K562 (cell line): ENCODE measurements at regions not wholly inside any gene's neighbourhood (a gene's known extent, or its start where the extent isn't known, plus 50 kb on each side); places are given as distances from the start of the nearest gene placed in this dataset.

Source experiments
- ATAC-seq: fragments of 200-7000 bp; cut with Tn5 transposase; 3 replicates; pipeline ENCODE4 v1.9.1; 2020; ENCODE audit warnings: moderate library complexity
- BruUV-seq: library from RNA; stranded (reverse); fragments of 400-500 nt; replicated peaks from 2 replicates; lab custom pipeline; 2021; lab: Mats Ljungman, UMichigan
- CTCF ChIA-PET: fragments of 300-600 bp; formaldehyde crosslinking; extraction: SDS; loops from one replicate; lab custom pipeline; 2021; ENCODE audit warnings: low intra/inter-chr PET ratio; lab: Yijun Ruan, JAX
- POLR2A ChIA-PET: fragments of 300-600, 350-650 bp; sonication (Branson Sonifier 250); formaldehyde crosslinking; extraction: SDS; loops from one replicate; lab custom pipeline; 2021; ENCODE audit warnings: antibody characterized with exemption, inconsistent platforms; lab: Yijun Ruan, JAX
- DNase-seq, 4 experiments: peaks; one replicate each; pipeline versions ENCODE4 v3.0.0 to v3.0.0-alpha.2; 2011 to 2018; ENCODE audit warnings: low spot score in 3 of 4, mixed read lengths in 3 of 4; ENCODE audit errors: extremely low read depth in 1 of 4
- FAIRE-seq: peaks from 2 replicates; lab custom pipeline; 2011; peaks lifted over from hg19 to GRCh38; lab: Jason Lieb, UNC
- H2AFZ ChIP-seq: 2 replicates; pipeline ENCODE4 v1.6.0; 2011; ENCODE audit warnings: low read depth, low read length, control low read depth, inconsistent platforms
- H3K27ac ChIP-seq: fragments of 200-600 bp; 3 replicates; pipeline ENCODE4 v1.8.0; 2011; ENCODE audit warnings: low read depth, mild to moderate bottlenecking, control low read depth, inconsistent platforms, low read length, moderate library complexity, mixed read lengths; ENCODE audit errors: extremely low read depth
- H3K27me3 ChIP-seq, 2 experiments: fragments of 300-600 bp in 1 of 2; 2 replicates in 1 of 2; 3 replicates in 1 of 2; pipeline versions ENCODE4 v1.6.0 to v1.8.0; 2011; ENCODE audit warnings: inconsistent platforms in 2 of 2, low read length in 2 of 2, mild to moderate bottlenecking in 1 of 2, mixed read lengths in 1 of 2, moderate library complexity in 1 of 2; ENCODE audit not compliant: control insufficient read depth in 2 of 2, insufficient read depth in 2 of 2
- H3K36me3 ChIP-seq: fragments of 300-600 bp; 3 replicates; pipeline ENCODE4 v1.8.0; 2011; ENCODE audit warnings: mild to moderate bottlenecking, low read length, inconsistent platforms; ENCODE audit not compliant: control insufficient read depth, insufficient read depth
- H3K4me1 ChIP-seq, 2 experiments: fragments of 200-600 bp in 1 of 2; replicated peaks in 1 of 2; 2 replicates in 1 of 2; 3 replicates in 1 of 2; pipeline versions ENCODE4 v1.5.1 to v1.8.0; 2011; ENCODE audit warnings: inconsistent platforms in 2 of 2, low read length in 2 of 2, mild to moderate bottlenecking in 1 of 2, mixed read lengths in 1 of 2, moderate library complexity in 1 of 2; ENCODE audit not compliant: control insufficient read depth in 2 of 2, insufficient read depth in 2 of 2
- H3K4me2 ChIP-seq: 2 replicates; pipeline ENCODE4 v1.6.1; 2011; ENCODE audit warnings: low read length, control low read depth, inconsistent platforms, mixed read lengths; ENCODE audit not compliant: insufficient read depth
- H3K4me3 ChIP-seq: fragments of 200-600 bp; sonication (generic), shearing (Covaris generic); 2 replicates; pipeline ENCODE4 v1.5.1; 2016; ENCODE audit warnings: control low read depth, inconsistent platforms
- H3K79me2 ChIP-seq: fragments of 200-600 bp; 3 replicates; pipeline ENCODE4 v1.8.0; 2011; ENCODE audit warnings: low read length, inconsistent platforms; ENCODE audit not compliant: control insufficient read depth, insufficient read depth
- H3K9ac ChIP-seq, 2 experiments: 2 replicates each; pipeline versions ENCODE4 v1.6.0 to v1.6.1; 2011; ENCODE audit warnings: low read depth in 2 of 2, low read length in 2 of 2, control low read depth in 1 of 2, inconsistent platforms in 1 of 2, mild to moderate bottlenecking in 1 of 2, mixed read lengths in 1 of 2; ENCODE audit not compliant: insufficient read depth in 1 of 2
- H3K9me1 ChIP-seq: one replicate; pipeline ENCODE4 v1.6.0; 2011; ENCODE audit warnings: inconsistent platforms, mild to moderate bottlenecking, low read length, moderate library complexity; ENCODE audit not compliant: control insufficient read depth, insufficient read depth
- H3K9me3 ChIP-seq: replicated peaks from 2 replicates; pipeline ENCODE4 v1.5.1; 2011; ENCODE audit warnings: low read depth, low read length, inconsistent platforms; ENCODE audit not compliant: control insufficient read depth, insufficient read depth
- H4K20me1 ChIP-seq: replicated peaks from 2 replicates; pipeline ENCODE4 v1.6.1; 2011; ENCODE audit warnings: low read length, inconsistent platforms, mixed read lengths; ENCODE audit not compliant: control insufficient read depth, insufficient read depth
- BMI1 ChIP-seq: fragments of 150-350 bp; IDR thresholded peaks from 2 replicates; pipeline ENCODE4 v1.6.1; 2014; ENCODE audit warnings: low read length
- CCAR2 ChIP-seq: fragments of 200-400 bp; formaldehyde crosslinking; IDR thresholded peaks from 2 replicates; pipeline ENCODE4 v1.6.1; 2017; ENCODE audit warnings: mild to moderate bottlenecking, low read depth, low read length
- CXXC5 ChIP-seq: fragments of 250-450 bp; sonication (Bioruptor Pico); IDR thresholded peaks from 2 replicates; pipeline ENCODE4 v1.8.0; 2022; ENCODE audit warnings: inconsistent platforms, mild to moderate bottlenecking, moderate library complexity
- ETS2 ChIP-seq: IDR thresholded peaks from 2 replicates; pipeline ENCODE4 v1.6.1; 2016; ENCODE audit warnings: borderline replicate concordance, missing genetic modification characterization, mild to moderate bottlenecking, moderate library complexity, missing compliant biosample characterization; ENCODE audit not compliant: poor library complexity, severe bottlenecking
- FUS ChIP-seq: fragments of 200-400 bp; formaldehyde crosslinking; optimal IDR thresholded peaks from 2 replicates; pipeline ENCODE3; 2017; ENCODE audit warnings: low read depth, low read length
- HEY1 ChIP-seq: fragments of 250-450 bp; sonication (Bioruptor Pico); IDR thresholded peaks from 2 replicates; pipeline ENCODE4 v1.5.0; 2020; ENCODE audit warnings: mild to moderate bottlenecking, moderate library complexity, borderline replicate concordance
- HNRNPK ChIP-seq: fragments of 200-400 bp; formaldehyde crosslinking; IDR thresholded peaks from one replicate; pipeline ENCODE4 v1.6.1; 2018; ENCODE audit warnings: mild to moderate bottlenecking, low read depth, low read length; ENCODE audit not compliant: poor library complexity, severe bottlenecking
- IFI16 ChIP-seq: fragments of 250-450 bp; sonication (Bioruptor Pico); IDR thresholded peaks from 2 replicates; pipeline ENCODE4 v2.1.2; 2022; ENCODE audit warnings: mild to moderate bottlenecking, inconsistent platforms
- LARP7 ChIP-seq: fragments of 450-650 bp; IDR thresholded peaks from 2 replicates; pipeline ENCODE4 v1.6.1; 2016
- NFATC3 ChIP-seq: fragments of 450-650 bp; IDR thresholded peaks from 2 replicates; pipeline ENCODE4 v1.6.1; 2017; ENCODE audit warnings: mild to moderate bottlenecking
- NFE2L1 ChIP-seq: fragments of 450-650 bp; IDR thresholded peaks from 2 replicates; pipeline ENCODE4 v1.6.1; 2016; ENCODE audit warnings: missing genetic modification characterization, low read depth, mild to moderate bottlenecking, missing compliant biosample characterization, moderate library complexity, borderline replicate concordance
- RAD51 ChIP-seq: fragments of 450-650 bp; IDR thresholded peaks from 2 replicates; pipeline ENCODE4 v1.7.1; 2016; ENCODE audit warnings: low read depth, mild to moderate bottlenecking, borderline replicate concordance
- TOE1 ChIP-seq, 2 experiments: fragments of 450-650 bp in 1 of 2; sonication (generic) in 1 of 2; formaldehyde crosslinking in 1 of 2; IDR thresholded peaks; 2 replicates each; pipeline versions ENCODE4 v1.7.1 to v1.8.0; 2016 to 2022; ENCODE audit warnings: borderline replicate concordance in 2 of 2, mild to moderate bottlenecking in 2 of 2, antibody characterized with exemption in 1 of 2, inconsistent platforms in 1 of 2, low read depth in 1 of 2, missing genetic modification reagents in 1 of 2, moderate library complexity in 1 of 2
- TSHZ1 ChIP-seq: fragments of 250-450 bp; sonication (Bioruptor Pico); IDR thresholded peaks from 2 replicates; pipeline ENCODE4 v1.4.0; 2020; ENCODE audit warnings: mild to moderate bottlenecking, moderate library complexity
- ZBTB12 ChIP-seq: fragments of 250-450 bp; sonication (Bioruptor Pico); IDR thresholded peaks from 2 replicates; pipeline ENCODE4 v1.4.0; 2020
- ZFP1 ChIP-seq: fragments of 450-650 bp; formaldehyde crosslinking; IDR thresholded peaks from 2 replicates; pipeline ENCODE4 v1.4.0; 2020; ENCODE audit warnings: mild to moderate bottlenecking, mixed read lengths
- ZKSCAN3 ChIP-seq: fragments of 250-450 bp; sonication (Bioruptor Pico); IDR thresholded peaks from 2 replicates; pipeline ENCODE4 v1.4.0; 2020
- ZNF174 ChIP-seq: fragments of 250-450 bp; sonication (Bioruptor Pico); IDR thresholded peaks from 2 replicates; pipeline ENCODE4 v1.4.0; 2020; ENCODE audit warnings: mild to moderate bottlenecking
- ZNF224 ChIP-seq: sonication (generic); formaldehyde crosslinking; IDR thresholded peaks from 2 replicates; pipeline ENCODE4 v1.8.0; 2022; ENCODE audit warnings: mild to moderate bottlenecking, missing genetic modification reagents
- ZNF57 ChIP-seq: fragments of 450-650 bp; formaldehyde crosslinking; IDR thresholded peaks from 2 replicates; pipeline ENCODE4 v1.4.0; 2020; ENCODE audit warnings: mild to moderate bottlenecking, moderate library complexity
- WGBS: fragments of 100-300 bp; shearing (Covaris generic); methylation state at CpG from one replicate; pipeline ENCODE4 v1.1.6; 2016; ENCODE audit warnings: low coverage, mixed read lengths; ENCODE audit not compliant: insufficient coverage; ENCODE audit errors: missing lambda C conversion rate; 5-methylcytosine and 5-hydroxymethylcytosine counted together
- in situ Hi-C: fragments of 300-500 bp; cut with MboI; formaldehyde crosslinking; loops from 4 replicates; pipeline ENCODE4 v1.15.0; 2018; ENCODE audit warnings: inconsistent platforms, mixed read lengths
- intact Hi-C: fragments of 100-400 bp; cut with micrococcal nuclease; formaldehyde crosslinking; loops from 2 replicates; pipeline ENCODE4 v1.14.2; 2022

- H3K9me3 ChIP-seq, result no peaks in the 10 kb centered on the region
- 0% methylated on average over 2 of the region's 2 CpGs for WGBS
- no peaks in the 10 kb centered on the region for H3K79me2 ChIP-seq
- H3K9ac ChIP-seq, result no peak overlapping the region
- in situ Hi-C loops, result no loop called here
- ChIA-PET POLR2A (no interaction called here), CTCF (no interaction called here)
- H3K27me3 ChIP-seq, result no peaks in the 10 kb centered on the region
- TF ChIP-seq HEY1 (CRISPR knock-in tag) (no peak), NFE2L1 (tag) (no peak), IFI16 (CRISPR knock-in tag) (no peak), NFATC3 (no peak), ZNF174 (no peak), TSHZ1 (CRISPR knock-in tag) (no peak), LARP7 (no peak), RAD51 (no peak), HNRNPK (no peak), ZNF224 (CRISPR knock-in tag) (no peak), ZKSCAN3 (CRISPR knock-in tag) (no peak), TOE1 (IDR thresholded peaks at IDR 0.05; ENCODE audit: borderline replicate concordance) (no peak), TOE1 (CRISPR knock-in tag; IDR thresholded peaks at IDR 0.05; ENCODE audit: borderline replicate concordance, low read depth) (no peak), ETS2 (tag) (no peak), CCAR2 (no peak), CXXC5 (CRISPR knock-in tag) (no peak), ZBTB12 (CRISPR knock-in tag) (no peak), ZFP1 (CRISPR knock-in tag) (no peak), ZNF57 (no peak), BMI1 (no peak), FUS (no peak)
- FAIRE-seq, result no peak
- ATAC-seq, result no peak
- H2AFZ ChIP-seq, result no peak overlapping the region
- H3K9me1 ChIP-seq, result no peaks in the 10 kb centered on the region
- no peak overlapping the region for H3K4me2 ChIP-seq
- H3K4me1 ChIP-seq, result no peaks in the 10 kb centered on the region
- DNase-seq, result no peak
- H3K4me3 ChIP-seq, result no peak overlapping the region
- BruUV-seq, result no TSS peak
- no peak overlapping the region for H3K27ac ChIP-seq
- intact Hi-C loops, result no loop called here
- no peaks in the 10 kb centered on the region for H4K20me1 ChIP-seq
- no peaks in the 10 kb centered on the region for H3K36me3 ChIP-seq
These were observed 851.4 kb upstream of the SOX11 start for GRCh38 chr2:4840791-4841190.
